B cell (primary cell): ENCODE measurements at regions not wholly inside any gene's neighbourhood (a gene's known extent, or its start where the extent isn't known, plus 50 kb on each side); places are given as distances from the start of the nearest gene placed in this dataset.

Experiments used
- EZH2 ChIP-seq: IDR thresholded peaks from 2 replicates; pipeline ENCODE4 v1.6.1; 2012; ENCODE audit warnings: borderline replicate concordance, low read depth, mild to moderate bottlenecking, moderate library complexity, low read length; ENCODE audit not compliant: insufficient read depth, poor library complexity, severe bottlenecking
- TF ChIP-seq, protein P1 (sequence below): fragments of 200-600 bp; IDR thresholded peaks from one replicate; pipeline ENCODE4 v1.8.0; 2022; ENCODE audit warnings: antibody characterized with exemption, mild to moderate bottlenecking

DNA sequence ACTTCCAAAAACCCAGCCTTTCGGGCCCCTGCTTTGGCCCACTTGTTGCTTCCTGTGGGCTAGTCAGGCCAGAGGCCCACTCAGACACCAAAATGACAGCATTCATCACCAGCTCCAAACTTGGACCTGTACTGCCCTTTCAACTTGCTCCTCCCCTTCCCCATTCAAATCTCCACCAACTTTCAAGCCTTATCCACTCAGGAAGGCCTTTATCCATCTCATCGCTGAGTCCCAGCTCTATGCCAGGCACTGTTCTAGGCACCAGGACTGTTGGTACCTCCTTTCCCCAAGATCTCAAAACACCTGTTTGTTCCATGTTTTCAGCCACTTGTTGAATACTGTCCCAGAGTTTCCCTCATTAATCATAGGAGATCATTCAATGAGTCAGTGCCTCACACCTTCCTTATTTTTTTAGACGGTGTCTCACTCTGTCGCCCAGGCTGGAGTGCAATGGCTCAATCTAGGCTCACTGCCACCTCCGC lies 1011.4 kb downstream of the UQCRFS1 start:
- TF ChIP-seq, protein P1, sequence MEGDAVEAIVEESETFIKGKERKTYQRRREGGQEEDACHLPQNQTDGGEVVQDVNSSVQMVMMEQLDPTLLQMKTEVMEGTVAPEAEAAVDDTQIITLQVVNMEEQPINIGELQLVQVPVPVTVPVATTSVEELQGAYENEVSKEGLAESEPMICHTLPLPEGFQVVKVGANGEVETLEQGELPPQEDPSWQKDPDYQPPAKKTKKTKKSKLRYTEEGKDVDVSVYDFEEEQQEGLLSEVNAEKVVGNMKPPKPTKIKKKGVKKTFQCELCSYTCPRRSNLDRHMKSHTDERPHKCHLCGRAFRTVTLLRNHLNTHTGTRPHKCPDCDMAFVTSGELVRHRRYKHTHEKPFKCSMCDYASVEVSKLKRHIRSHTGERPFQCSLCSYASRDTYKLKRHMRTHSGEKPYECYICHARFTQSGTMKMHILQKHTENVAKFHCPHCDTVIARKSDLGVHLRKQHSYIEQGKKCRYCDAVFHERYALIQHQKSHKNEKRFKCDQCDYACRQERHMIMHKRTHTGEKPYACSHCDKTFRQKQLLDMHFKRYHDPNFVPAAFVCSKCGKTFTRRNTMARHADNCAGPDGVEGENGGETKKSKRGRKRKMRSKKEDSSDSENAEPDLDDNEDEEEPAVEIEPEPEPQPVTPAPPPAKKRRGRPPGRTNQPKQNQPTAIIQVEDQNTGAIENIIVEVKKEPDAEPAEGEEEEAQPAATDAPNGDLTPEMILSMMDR: no peak
- TF ChIP-seq EZH2: no peak
